Frontal cortex (tissue), 3 donors: ENCODE measurements at regions not wholly inside any gene's neighbourhood (a gene's known extent, or its start where the extent isn't known, plus 50 kb on each side); places are given as distances from the start of the nearest gene placed in this dataset.
A peak's percentile ranks its signal among the peaks of the same experiment; 100 is the strongest.
"Not testable (repeated sequence)": the region's sequence is repeated elsewhere in the genome, so short reads cannot be mapped to it uniquely, and the experiment has no call there.

Experiments
- DNase-seq, 2 donors: peaks; one replicate each; pipeline ENCODE4 v3.0.0; 2012; ENCODE audit warnings: low spot score in 2 of 2
- FAIRE-seq: peaks from 2 replicates; lab custom pipeline; 2012; peaks lifted over from hg19 to GRCh38; lab: Jason Lieb, UNC
- donor health status: control.
- donor health status: control.
- donor health status: control.

- no peak for DNase-seq
These were observed 86.5 kb upstream of the SYN3 start for GRCh38 chr22:33144721-33145120.

DNA sequence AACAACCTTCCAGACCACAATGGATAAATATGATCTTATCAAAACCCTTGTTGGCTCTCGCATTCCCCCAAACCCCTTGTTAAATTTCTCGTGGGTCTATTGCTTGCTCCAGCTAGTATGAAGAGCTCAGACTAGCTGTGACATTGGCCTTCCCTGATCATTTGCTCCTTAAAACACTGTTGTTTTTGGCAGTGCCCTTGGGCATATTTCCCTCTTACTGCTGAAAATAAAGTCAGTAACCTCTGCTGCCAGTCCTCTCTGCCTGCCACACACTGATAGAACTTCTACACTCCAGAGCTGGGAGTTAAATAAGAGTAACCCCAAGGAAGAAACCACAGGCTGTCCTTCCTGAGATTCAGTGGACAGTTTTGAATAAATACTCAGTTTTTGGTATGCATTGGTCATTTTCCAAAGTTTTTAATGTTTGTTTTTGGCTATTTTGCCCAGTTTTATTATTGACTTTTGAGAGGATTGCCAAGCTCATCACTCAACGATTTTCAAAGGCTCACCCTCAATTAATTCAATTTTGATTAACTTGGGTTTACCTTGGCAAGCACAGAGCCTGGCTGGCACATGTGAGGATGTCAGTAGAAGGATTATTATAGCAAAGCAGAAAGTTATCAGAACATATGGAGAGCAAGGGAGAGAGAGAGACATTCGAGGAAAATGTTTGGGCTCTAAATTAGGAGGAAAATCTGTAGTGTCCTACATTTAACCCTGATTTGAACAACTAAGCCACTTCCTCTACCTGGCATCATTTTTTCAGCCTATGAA lies 84.3 kb upstream of the SYN3 start:
- FAIRE-seq, result no peak

More at GRCh38 chr22:33144721-33145120, 86.5 kb upstream of the SYN3 start:
- FAIRE-seq, result no peak

DNA sequence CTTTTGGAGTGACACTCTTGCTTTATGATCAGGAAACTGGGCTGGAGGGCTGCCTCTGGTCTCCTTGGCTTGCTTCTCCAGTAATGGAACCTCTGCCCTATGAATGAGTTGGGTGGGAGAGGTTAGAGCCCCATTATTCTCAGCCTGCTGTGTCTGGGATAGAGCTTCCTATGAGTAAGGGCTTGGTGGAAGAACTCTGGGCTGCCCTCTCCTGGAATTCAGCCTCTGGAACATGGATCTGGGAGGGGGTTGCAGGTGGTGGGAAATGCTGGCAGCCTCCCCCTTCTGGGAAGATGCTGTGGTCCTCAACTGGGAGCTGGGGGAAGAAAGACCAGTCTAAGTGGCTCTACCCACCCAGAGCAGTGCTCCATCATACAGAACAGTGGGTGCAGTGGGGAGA lies 81.8 kb upstream of the SYN3 start:
- no peak for DNase-seq
- no peak for FAIRE-seq

More for the DNA sequence above, 84.3 kb upstream of the SYN3 start:
- no peak for DNase-seq

DNA sequence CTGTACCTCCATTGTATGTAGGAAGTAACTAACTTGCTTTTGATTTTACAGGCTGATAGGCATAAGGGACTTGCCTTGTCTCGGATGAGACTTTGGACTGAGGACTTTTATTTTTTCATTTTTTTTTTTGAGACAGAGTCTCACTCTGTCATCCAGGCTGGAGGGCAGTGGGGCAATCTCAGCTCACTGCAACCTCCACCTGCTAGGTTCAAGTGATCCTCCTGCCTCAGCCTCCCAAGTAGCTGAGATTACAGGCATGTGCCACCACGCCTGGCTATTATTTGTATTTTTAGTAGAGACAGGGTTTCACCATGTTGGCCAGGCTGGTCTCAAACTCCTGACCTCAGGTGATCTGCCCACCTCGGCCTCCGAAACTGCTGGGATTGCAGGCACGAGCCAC lies 80.2 kb upstream of the SYN3 start:
- DNase-seq, FAIRE-seq: not testable (repeated sequence)

DNA sequence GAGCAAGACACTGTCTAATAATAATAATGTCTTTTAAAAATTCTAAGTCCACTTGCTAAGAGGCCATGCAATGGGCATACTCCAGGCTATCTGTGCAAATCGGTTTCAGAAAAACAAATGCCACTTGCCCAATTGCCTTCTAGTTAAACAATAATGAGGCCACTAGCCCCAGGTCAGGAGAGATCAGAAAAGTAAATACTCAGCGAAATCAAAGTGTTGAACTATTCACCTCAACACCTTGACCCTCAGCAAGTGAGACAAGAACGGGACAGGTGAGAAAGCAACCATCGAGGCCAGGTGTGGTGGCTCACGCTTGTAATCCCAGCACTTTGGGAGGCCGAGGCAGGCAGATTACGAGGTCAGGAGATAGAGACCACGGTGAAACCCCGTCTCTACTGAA lies 72.3 kb upstream of the SYN3 start:
- DNase-seq, result no peak

DNA sequence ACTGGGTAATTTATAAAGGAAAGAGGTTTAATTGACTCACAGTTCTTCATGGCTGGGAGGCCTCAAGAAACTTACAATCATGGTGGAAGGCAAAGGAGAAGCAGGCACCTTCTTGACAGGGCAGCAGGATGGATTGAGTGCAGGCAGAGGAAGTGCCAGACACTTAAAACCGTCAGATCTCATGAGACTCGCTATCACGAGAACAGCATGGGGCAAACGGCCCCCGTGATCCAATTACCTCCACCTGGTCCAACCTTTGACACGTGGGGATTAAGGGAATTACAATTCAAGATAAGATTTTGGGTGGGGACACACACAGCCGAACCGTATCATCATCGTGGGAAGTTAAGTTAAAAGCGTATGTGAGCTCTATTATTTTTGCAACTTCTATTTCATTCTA lies 71.4 kb upstream of the SYN3 start:
- FAIRE-seq, result no peak

More for the DNA sequence above, 72.3 kb upstream of the SYN3 start:
- FAIRE-seq, result no peak

GRCh38 chr22:33126881-33127280 lies 68.7 kb upstream of the SYN3 start:
- DNase-seq (peak in 1 of 2 donors; percentile 34), FAIRE-seq (no peak)

More for the DNA sequence above, 71.4 kb upstream of the SYN3 start:
- DNase-seq, result no peak

GRCh38 chr22:33124471-33124870 lies 66.3 kb upstream of the SYN3 start:
- DNase-seq, result no peak
- no peak for FAIRE-seq

DNA sequence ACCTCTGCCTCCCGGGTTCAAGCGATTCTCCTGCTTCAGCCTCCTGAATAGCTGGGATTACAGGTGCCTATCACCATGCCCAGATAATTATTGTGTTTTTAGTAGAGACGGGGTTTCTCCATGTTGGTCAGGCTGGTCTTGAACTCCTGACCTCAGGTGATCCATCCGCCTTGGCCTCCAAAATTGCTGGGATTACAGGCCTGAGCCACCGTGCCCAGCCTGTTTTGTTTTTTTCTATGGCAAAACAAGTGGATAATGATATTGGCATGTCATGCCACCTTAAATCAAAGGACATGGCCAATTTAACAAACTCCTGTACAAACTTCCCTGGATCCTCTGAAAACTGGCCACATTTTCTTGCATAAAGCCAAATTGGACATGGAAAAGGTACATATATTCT lies 64.3 kb upstream of the SYN3 start:
- not testable (repeated sequence) for DNase-seq, FAIRE-seq

- FAIRE-seq (no peak), DNase-seq (no peak)
These were observed 60.9 kb upstream of the SYN3 start for GRCh38 chr22:33119044-33119443.

GRCh38 chr22:33117821-33118220 lies 59.6 kb upstream of the SYN3 start:
- FAIRE-seq (no peak), DNase-seq (no peak)

GRCh38 chr22:33116841-33117547 lies 58.8 kb upstream of the SYN3 start:
- no peak for DNase-seq
- FAIRE-seq, result no peak

DNA sequence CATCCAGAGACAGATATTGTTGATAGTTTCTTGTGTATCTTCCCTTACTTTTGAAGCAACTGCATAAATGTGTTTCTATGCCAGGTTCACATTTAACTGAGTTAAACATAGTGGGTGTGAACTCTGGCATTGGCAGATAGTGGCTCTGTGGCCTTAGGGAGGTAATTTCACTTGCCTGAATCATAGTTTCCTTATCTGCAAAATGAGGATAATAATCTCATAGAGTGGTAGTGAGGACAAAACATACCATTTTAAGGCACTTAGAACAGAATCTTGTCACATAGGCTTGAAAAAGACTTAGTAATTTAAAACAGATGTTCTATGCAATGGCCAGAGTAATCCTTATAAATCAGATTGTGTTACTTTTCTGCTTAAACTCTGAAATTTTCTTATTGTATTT lies 56.4 kb upstream of the SYN3 start:
- FAIRE-seq (no peak), DNase-seq (no peak)

GRCh38 chr22:33112580-33112979 lies 54.4 kb upstream of the SYN3 start:
- DNase-seq, result no peak
- no peak for FAIRE-seq

GRCh38 chr22:33111491-33111890 lies 53.3 kb upstream of the SYN3 start:
- DNase-seq (no peak), FAIRE-seq (no peak)

GRCh38 chr22:33110562-33111163 lies 52.5 kb upstream of the SYN3 start:
- DNase-seq, result no peak
- no peak for FAIRE-seq

GRCh38 chr22:33109514-33110430 lies 51.6 kb upstream of the SYN3 start:
- DNase-seq (no peak), FAIRE-seq (no peak)

- FAIRE-seq, result no peak
These were observed 49.9 kb upstream of the SYN3 start for GRCh38 chr22:33108037-33108436.

More at GRCh38 chr22:33108037-33108436, 49.9 kb upstream of the SYN3 start:
- DNase-seq, result no peak
